HepG2 (cell line): ENCODE measurements at regions not wholly inside any gene's neighbourhood (a gene's known extent, or its start where the extent isn't known, plus 50 kb on each side); places are given as distances from the start of the nearest gene placed in this dataset.

Experiments used
- HNRNPK ChIP-seq: fragments of 200-400 bp; formaldehyde crosslinking; IDR thresholded peaks from 2 replicates; pipeline ENCODE4 v1.6.1; 2018; ENCODE audit warnings: low read length, low read depth, moderate library complexity, mild to moderate bottlenecking; ENCODE audit not compliant: poor library complexity, severe bottlenecking
- POLR2A ChIP-seq, 2 experiments: IDR thresholded peaks; 2 replicates each; pipeline ENCODE4 v1.6.1; 2011; ENCODE audit warnings: low read depth in 2 of 2, low read length in 2 of 2, mild to moderate bottlenecking in 1 of 2, moderate library complexity in 1 of 2; ENCODE audit not compliant: insufficient read depth in 1 of 2
- ZFP36 ChIP-seq: fragments of 150-350 bp; IDR thresholded peaks from 2 replicates; pipeline ENCODE4 v1.6.1; 2018; ENCODE audit warnings: borderline replicate concordance, low read length, low read depth; ENCODE audit not compliant: partially characterized antibody

- TF ChIP-seq HNRNPK (no peak), POLR2A (IDR thresholded peaks at IDR 0.05; ENCODE audit: insufficient read depth in 1 of 2, low read depth in 2 of 2, low read length in 2 of 2) (no peak), ZFP36 (no peak)
These were observed 1170.0 kb upstream of the CDH9 start for GRCh38 chr5:28208356-28208755.
